Thymus (tissue), 11 donors: ENCODE measurements at regions not wholly inside any gene's neighbourhood (a gene's known extent, or its start where the extent isn't known, plus 50 kb on each side); places are given as distances from the start of the nearest gene placed in this dataset.

Experiments
- DNase-seq, 9 donors: peaks; one replicate each; pipeline ENCODE4 v3.0.0-alpha.2; 2013; ENCODE audit warnings: low spot score in 9 of 9, low read depth in 6 of 9, missing footprints in 1 of 9
- H3K27ac ChIP-seq, 2 donors: one replicate each; pipeline ENCODE4 v1.5.1; 2013; ENCODE audit warnings: control low read depth in 1 of 2, low read depth in 1 of 2, low read length in 1 of 2, mild to moderate bottlenecking in 1 of 2, moderate library complexity in 1 of 2
- H3K27me3 ChIP-seq, 2 donors: one replicate each; pipeline ENCODE4 v1.5.1; 2013; ENCODE audit warnings: low read length in 1 of 2; ENCODE audit not compliant: control insufficient read depth in 2 of 2, insufficient read depth in 1 of 2
- H3K36me3 ChIP-seq, 2 donors: one replicate each; pipeline ENCODE4 v1.5.1; 2013; ENCODE audit warnings: low read length in 1 of 2, mild to moderate bottlenecking in 1 of 2, moderate library complexity in 1 of 2; ENCODE audit not compliant: control insufficient read depth in 2 of 2, insufficient read depth in 2 of 2
- H3K4me1 ChIP-seq, 2 donors: one replicate each; pipeline ENCODE4 v1.5.1; 2013; ENCODE audit warnings: low read length in 2 of 2; ENCODE audit not compliant: control insufficient read depth in 2 of 2, insufficient read depth in 2 of 2
- H3K4me3 ChIP-seq, 2 donors: one replicate each; pipeline ENCODE4 v1.5.1; 2013; ENCODE audit warnings: low read length in 2 of 2, control low read depth in 1 of 2, mild to moderate bottlenecking in 1 of 2
- H3K9me3 ChIP-seq, 2 donors: one replicate each; pipeline ENCODE4 v1.5.1; 2013; ENCODE audit warnings: low read length in 1 of 2, mild to moderate bottlenecking in 1 of 2; ENCODE audit not compliant: control insufficient read depth in 2 of 2, insufficient read depth in 1 of 2
- WGBS: extraction: QIAGEN DNeasy Blood & Tissue Kit; methylation state at CpG from one replicate; pipeline ENCODE4 v1.1.7; 2013; 5-methylcytosine and 5-hydroxymethylcytosine counted together
- donor health status: healthy.

GRCh38 chr1:213684454-213684853, 303.3 kb upstream of the PROX1 start:
- H3K4me3 ChIP-seq, result no peak overlapping the region
- no peak overlapping the region for H3K27ac ChIP-seq
- no peaks in the 10 kb centered on the region for H3K9me3 ChIP-seq
- no peak for DNase-seq
- H3K27me3 ChIP-seq, result no peaks in the 10 kb centered on the region
- no peaks in the 10 kb centered on the region for H3K36me3 ChIP-seq
- no peaks in the 10 kb centered on the region for H3K4me1 ChIP-seq
- WGBS, result 97% methylated on average over 3 of the region's 3 CpGs

GRCh38 chr1:213685992-213686582, 301.7 kb upstream of the PROX1 start:
- Histone ChIP-seq H3K36me3 (no peaks in the 10 kb centered on the region), H3K27ac (no peak overlapping the region), H3K4me1 (no peaks in the 10 kb centered on the region), H3K27me3 (no peaks in the 10 kb centered on the region), H3K9me3 (no peaks in the 10 kb centered on the region), H3K4me3 (no peak overlapping the region)
- no peak for DNase-seq
- WGBS, result 91% methylated on average over 2 of the region's 2 CpGs

GRCh38 chr1:213686983-213687382, 300.8 kb upstream of the PROX1 start:
- no peak overlapping the region for H3K4me3 ChIP-seq
- H3K9me3 ChIP-seq, result no peaks in the 10 kb centered on the region
- 90% methylated on average over 3 of the region's 3 CpGs for WGBS
- H3K27me3 ChIP-seq, result no peaks in the 10 kb centered on the region
- no peak for DNase-seq
- H3K36me3 ChIP-seq, result no peaks in the 10 kb centered on the region
- no peaks in the 10 kb centered on the region for H3K4me1 ChIP-seq
- H3K27ac ChIP-seq, result no peak overlapping the region

GRCh38 chr1:213687832-213688231, 299.9 kb upstream of the PROX1 start:
- Histone ChIP-seq H3K9me3 (no peaks in the 10 kb centered on the region), H3K4me1 (no peaks in the 10 kb centered on the region), H3K4me3 (no peak overlapping the region), H3K27ac (no peak overlapping the region), H3K36me3 (no peaks in the 10 kb centered on the region), H3K27me3 (no peaks in the 10 kb centered on the region)
- no peak for DNase-seq
- 36% methylated on average over 7 of the region's 7 CpGs for WGBS

- H3K4me3 ChIP-seq, result no peak overlapping the region
- H3K27me3 ChIP-seq, result no peaks in the 10 kb centered on the region
- H3K27ac ChIP-seq, result no peak overlapping the region
- no peaks in the 10 kb centered on the region for H3K9me3 ChIP-seq
- whole genome bisulfite sequencing, result 87% methylated on average over 2 of the region's 2 CpGs
- no peaks in the 10 kb centered on the region for H3K4me1 ChIP-seq
- H3K36me3 ChIP-seq, result no peaks in the 10 kb centered on the region
- DNase-seq, result no peak
Measured at GRCh38 chr1:213688655-213689054, 299.1 kb upstream of the PROX1 start.

- 75% methylated on average over 3 of the region's 3 CpGs for WGBS
- Histone ChIP-seq H3K9me3 (no peaks in the 10 kb centered on the region), H3K4me3 (no peak overlapping the region), H3K4me1 (no peaks in the 10 kb centered on the region), H3K36me3 (no peaks in the 10 kb centered on the region), H3K27ac (no peak overlapping the region), H3K27me3 (no peaks in the 10 kb centered on the region)
- DNase-seq, result no peak
Measured at GRCh38 chr1:213689260-213689659, 298.5 kb upstream of the PROX1 start.

- Histone ChIP-seq H3K9me3 (no peaks in the 10 kb centered on the region), H3K27me3 (no peaks in the 10 kb centered on the region), H3K27ac (no peak overlapping the region), H3K36me3 (no peaks in the 10 kb centered on the region), H3K4me1 (no peaks in the 10 kb centered on the region), H3K4me3 (no peak overlapping the region)
- DNase-seq, result no peak
- 93% methylated on average over 1 of the region's 1 CpG for WGBS
Measured at GRCh38 chr1:213690341-213690917, 297.3 kb upstream of the PROX1 start.

GRCh38 chr1:213692321-213692720, 295.5 kb upstream of the PROX1 start:
- DNase-seq, result no peak
- no peaks in the 10 kb centered on the region for H3K36me3 ChIP-seq
- no peaks in the 10 kb centered on the region for H3K4me1 ChIP-seq
- H3K4me3 ChIP-seq, result no peak overlapping the region
- H3K9me3 ChIP-seq, result no peaks in the 10 kb centered on the region
- H3K27me3 ChIP-seq, result no peaks in the 10 kb centered on the region
- 92% methylated on average over 4 of the region's 4 CpGs for WGBS
- H3K27ac ChIP-seq, result no peak overlapping the region

GRCh38 chr1:213693864-213694263, 293.9 kb upstream of the PROX1 start:
- no peaks in the 10 kb centered on the region for H3K4me1 ChIP-seq
- H3K27ac ChIP-seq, result no peak overlapping the region
- no peak for DNase-seq
- 76% methylated on average over 4 of the region's 4 CpGs for WGBS
- H3K27me3 ChIP-seq, result no peaks in the 10 kb centered on the region
- H3K4me3 ChIP-seq, result no peak overlapping the region
- H3K36me3 ChIP-seq, result no peaks in the 10 kb centered on the region
- H3K9me3 ChIP-seq, result no peaks in the 10 kb centered on the region
